Hematopoietic multipotent progenitor cell treated with erythropoietin and hydrocortisone succinate and interleukin-3 and kit ligand, for 6 days (in vitro differentiated cells): ENCODE measurements at regions not wholly inside any gene's neighbourhood (a gene's known extent, or its start where the extent isn't known, plus 50 kb on each side); places are given as distances from the start of the nearest gene placed in this dataset.

ENCODE experiments used
- DNase-seq: peaks from one replicate; pipeline ENCODE4 v3.0.0-alpha.2; 2015

- no peak for DNase-seq
Observed at GRCh38 chr12:45553204-45553603, 176.3 kb upstream of the ARID2 start.

DNA sequence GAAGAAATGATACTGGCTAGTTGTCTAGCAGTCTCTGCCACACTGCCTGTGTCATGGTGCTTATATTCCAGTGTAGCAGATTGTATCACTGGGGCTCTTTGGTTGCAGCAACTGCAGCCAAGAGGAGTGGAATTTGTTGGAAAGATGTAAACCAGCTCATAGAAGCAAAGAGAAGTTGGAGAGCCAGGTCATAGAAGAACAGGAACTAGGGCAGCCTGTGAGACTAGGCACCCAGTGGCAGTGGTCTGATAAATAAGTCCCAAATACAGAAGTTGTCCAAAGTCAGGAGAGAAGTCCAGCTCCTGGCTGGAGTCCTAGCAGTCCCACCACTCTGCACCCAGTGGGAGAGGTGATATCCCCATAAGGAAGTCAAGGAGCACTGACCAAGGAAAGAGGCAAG lies 172.5 kb upstream of the ARID2 start:
- DNase-seq = peak; percentile 28

DNA sequence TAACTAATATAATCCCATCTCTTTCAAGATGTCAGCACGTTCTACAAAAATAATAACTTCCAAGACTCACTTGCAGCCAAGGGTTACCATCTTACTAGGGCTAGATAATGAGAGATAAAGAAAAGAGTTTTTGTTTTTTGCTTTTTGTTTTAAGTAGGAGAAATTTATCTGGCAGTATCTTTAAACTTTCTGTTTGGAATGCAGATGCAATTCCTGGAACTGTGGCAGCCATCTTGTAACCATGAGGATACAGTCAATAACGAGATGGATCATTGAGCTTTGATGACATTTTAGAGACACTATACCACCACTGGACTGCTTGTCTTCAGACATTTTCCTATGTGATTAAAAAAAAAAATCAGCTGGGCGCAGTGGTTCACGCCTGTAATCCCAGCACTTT lies 171.2 kb upstream of the ARID2 start:
- no peak for DNase-seq

- no peak for DNase-seq
Observed at GRCh38 chr12:45559537-45559936, 170.0 kb upstream of the ARID2 start.

DNA sequence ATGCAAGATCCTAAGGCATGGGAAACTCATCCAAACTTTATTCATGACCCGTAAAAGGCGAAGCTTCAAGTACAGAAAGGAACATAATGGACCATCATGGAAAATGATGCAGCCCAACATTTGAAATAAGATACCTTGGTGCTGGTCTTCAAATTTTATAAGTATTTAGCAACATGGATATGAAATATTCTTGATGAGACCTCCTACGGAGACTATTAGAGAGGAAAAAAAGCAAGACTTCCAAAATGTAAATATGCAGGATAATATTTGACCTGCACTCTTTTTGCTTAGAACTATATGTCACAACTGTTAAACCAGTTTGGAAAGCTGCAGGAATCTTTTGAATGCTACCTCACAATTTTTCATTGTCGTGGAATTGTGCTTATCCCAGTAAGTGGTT lies 168.8 kb upstream of the ARID2 start:
- DNase-seq = no peak

DNA sequence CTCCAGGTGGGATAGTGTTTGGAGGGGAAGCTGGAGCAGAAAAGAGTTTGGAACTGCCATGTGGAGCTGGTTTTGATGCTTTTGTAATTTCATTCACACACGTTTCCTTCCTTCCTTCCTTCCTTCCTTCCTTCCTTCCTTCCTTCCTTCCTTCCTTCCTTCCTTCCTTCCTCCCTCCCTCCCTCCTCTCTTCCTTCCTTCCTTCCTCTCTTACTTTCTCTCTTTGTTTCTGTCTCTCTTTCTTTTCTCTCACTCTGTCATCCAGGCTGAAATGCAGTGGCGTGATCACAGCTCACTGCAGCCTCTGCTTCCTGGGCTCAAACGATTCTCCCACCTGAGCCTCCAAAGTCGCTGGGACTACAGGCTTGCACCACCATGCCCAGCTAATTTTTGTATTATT lies 168.0 kb upstream of the ARID2 start:
- no peak for DNase-seq

GRCh38 chr12:45565590-45565989 lies 163.9 kb upstream of the ARID2 start:
- no peak for DNase-seq

GRCh38 chr12:45566257-45566656 lies 163.2 kb upstream of the ARID2 start:
- no peak for DNase-seq

GRCh38 chr12:45568808-45569207 lies 160.7 kb upstream of the ARID2 start:
- DNase-seq = peak; percentile 56

- no peak for DNase-seq
Observed at GRCh38 chr12:45570501-45570900, 159.0 kb upstream of the ARID2 start.

DNA sequence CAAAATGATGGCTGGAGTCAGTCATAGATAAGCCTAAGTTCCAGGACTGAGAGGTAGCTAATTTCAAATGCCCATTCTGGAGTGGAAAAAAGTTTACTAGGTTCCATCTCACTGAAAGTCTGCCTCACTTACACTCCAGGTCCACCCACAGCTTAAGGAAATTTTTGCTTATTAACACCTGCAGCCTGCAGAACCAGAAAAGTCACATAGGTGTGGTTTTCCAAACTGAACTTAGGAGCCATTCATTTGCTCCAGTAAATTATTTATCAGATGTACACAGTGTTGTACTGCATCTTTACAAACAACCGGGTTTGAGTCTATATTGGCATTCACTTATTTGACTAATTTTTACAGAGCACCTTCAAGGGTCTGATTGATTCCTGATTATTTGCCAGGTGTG lies 157.4 kb upstream of the ARID2 start:
- DNase-seq = no peak

DNA sequence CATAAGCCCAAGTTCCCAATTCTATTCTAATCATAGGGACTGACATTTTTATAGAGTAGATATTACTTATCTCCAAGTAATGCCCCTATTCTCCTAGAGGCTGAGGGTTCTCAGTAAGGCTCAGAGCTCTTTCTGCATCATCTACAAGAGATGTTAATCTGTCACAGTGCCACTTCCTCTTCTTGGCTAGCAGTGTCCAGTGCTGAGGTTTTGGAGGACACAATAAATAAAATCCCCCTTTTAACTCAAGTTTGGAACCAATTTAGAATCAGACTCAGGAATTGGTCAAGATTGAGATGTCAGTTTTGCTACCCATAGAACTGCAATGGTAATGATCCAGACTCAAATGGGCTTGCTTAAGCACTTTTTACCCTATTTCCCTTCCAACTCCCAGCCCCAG lies 154.1 kb upstream of the ARID2 start:
- peak; percentile 71 for DNase-seq

DNA sequence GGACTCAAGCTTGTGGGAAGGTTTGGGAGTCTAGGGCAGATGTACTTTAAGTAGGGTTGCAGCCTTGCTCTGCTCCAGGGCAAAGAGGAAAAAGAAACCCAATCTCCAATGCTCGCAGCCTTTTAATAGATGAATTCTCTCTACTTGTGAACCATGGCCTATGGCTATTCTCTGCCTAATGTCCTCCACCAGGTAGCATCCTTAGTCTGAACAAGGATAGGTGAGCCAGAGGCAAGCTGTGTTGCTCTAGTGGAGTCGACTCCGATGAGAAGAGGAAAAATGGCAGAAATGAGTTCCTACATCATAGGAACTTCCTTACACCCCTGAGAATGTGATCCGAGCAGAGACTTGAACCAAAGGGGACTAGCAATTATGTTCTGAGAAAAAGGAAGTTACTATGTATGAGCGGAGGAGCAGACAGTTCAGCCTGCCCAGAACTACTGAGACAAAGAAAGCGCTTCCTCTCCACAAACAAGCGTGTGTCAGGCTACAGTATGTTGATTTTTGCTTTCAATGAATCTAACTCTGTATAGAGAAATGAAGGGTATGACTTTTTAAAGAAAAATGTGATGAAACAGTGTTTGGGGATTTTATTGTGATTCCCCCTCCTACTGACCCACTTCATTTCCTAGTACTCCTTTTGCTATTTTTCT lies 153.6 kb upstream of the ARID2 start:
- DNase-seq = peak; percentile 55

- DNase-seq = no peak
Observed at GRCh38 chr12:45577844-45578399, 151.6 kb upstream of the ARID2 start.

DNA sequence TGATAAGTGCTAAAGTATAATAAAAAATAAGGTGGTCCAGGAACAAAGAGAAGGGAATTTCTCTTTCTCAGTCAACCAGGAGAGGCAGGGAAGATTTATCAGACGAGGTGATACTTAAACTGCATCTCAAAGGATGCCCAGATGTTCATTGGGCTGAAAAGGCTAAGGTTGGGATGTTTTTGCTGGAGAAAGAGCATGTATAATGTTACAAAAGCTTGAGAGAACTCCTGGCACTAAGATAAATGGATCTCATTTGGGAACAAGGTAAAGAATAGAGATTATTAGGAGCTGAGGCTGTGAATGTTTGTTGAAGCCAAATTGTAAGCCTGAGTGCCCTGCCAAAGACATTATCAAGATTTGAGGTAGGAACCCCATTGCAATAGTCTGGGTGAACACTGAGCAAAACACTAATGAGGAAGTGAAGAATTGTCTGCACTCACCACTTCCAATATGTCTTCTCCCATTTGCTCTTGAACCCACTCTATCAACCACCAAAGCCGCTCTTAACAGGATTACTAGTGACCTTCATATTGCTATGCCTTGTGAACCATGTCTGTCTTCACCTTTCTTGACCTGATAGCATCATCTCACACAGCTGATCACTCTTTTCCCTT lies 149.0 kb upstream of the ARID2 start:
- peak; percentile 32 for DNase-seq

DNA sequence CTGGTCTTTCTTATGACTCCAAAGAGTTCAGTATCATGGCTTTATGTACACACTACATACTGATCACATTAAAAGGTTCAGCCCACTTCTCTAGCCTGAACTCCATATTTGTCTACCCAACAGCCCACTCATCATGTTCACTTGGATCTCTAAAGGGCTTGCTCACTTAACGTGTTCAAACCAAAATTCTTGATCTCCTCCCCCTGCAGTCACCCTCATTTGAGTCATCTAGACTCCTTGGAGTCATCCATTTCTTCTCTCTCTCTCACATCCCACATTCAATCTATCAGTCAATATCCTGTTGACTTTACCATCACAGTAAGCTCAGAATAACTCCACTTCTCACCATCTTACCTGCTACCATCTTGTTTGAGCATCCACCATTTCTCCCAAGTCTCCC lies 148.4 kb upstream of the ARID2 start:
- no peak for DNase-seq

DNA sequence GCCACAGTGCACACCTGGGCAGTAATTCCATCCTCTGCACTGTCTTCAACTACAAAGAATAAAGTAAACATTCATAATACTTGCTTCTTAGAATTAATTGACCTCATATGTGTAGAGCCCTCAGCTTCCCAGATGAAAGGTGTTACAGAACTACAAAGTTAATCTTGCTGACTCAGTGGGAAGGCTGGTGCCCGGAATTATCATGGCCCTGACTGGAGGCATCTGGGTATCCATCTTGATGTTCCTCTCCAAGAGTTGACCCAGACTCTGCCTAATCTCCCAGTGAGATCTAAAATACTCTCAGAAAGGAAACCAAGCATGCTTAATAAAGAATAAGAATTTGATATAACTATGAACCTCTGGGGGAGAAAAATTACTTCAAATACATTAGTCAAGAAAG lies 147.0 kb upstream of the ARID2 start:
- DNase-seq = no peak

GRCh38 chr12:45582986-45583659 lies 146.4 kb upstream of the ARID2 start:
- peak; percentile 73 for DNase-seq

- no peak for DNase-seq
Observed at GRCh38 chr12:45584336-45584735, 145.2 kb upstream of the ARID2 start.

DNA sequence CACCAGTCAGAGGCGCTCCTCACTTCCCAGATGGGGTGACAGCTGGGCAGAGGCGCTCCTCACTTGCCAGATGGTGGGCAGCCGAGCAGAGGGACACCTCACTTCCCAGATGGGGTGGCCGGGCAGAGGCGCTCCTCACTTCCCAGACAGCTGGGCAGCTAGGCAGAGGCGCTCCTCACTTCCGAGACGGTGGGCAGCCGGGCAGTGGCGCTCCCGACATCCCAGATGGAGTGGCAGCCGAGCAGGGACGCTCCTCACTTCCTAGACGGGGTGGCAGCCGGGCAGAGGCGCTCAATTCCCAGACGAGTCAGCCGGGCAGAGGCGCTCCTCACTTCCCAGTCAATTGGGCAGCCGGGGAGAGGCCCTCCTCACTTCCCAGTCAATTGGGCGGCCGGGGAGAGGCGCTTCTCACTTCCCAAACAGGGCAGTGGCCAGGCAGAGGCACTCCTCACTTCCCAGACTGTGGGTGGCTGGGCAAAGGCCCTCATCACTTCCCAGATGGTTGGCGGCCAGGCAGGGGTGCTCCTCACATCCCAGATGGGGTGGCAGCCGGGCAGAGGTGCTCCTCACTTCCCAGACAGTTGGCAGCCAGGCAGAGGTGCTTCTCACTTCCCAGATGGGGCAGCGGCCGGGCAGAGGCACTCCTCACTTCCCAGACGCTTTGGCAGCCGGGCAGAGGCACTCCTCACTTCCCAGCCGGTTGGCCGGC lies 143.8 kb upstream of the ARID2 start:
- no peak for DNase-seq

DNA sequence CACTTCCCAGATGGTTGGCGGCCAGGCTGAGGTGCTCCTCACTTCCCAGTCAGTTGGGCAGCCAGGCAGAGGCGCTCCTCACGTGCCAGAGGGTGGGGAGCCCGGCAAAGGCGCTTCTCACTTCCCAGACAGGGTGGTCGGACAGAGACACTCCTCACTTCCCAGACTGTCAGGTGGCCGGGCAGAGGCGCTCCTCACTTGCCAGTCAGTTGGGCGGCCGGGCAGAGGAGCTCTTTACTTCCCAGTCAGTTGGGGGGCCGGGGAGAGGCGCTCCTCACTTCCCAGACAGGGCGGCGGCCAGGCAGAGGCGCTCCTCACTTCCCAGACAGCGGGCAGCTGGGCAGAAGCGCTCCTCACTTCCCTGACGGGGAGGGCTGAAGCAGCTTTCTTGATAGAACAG lies 143.0 kb upstream of the ARID2 start:
- DNase-seq = no peak

DNA sequence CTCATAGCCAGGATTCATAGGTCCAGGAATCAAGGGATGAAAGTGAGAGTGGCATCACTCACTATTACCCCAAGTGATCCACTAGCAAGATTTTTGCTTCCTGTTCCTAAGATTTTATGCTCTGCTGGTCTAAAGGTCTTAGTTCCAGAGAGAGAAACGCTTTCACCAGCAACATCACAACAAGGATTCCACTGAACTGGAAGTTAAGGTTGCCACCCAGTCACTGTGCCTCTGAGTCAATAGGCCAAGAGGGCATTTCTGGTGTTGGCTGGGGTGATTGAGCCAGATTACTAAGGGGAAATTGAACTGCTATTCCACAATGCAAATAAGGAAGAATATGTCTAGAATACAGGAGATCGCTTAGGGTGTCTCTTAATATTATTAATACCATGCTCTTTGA lies 142.5 kb upstream of the ARID2 start:
- no peak for DNase-seq

DNA sequence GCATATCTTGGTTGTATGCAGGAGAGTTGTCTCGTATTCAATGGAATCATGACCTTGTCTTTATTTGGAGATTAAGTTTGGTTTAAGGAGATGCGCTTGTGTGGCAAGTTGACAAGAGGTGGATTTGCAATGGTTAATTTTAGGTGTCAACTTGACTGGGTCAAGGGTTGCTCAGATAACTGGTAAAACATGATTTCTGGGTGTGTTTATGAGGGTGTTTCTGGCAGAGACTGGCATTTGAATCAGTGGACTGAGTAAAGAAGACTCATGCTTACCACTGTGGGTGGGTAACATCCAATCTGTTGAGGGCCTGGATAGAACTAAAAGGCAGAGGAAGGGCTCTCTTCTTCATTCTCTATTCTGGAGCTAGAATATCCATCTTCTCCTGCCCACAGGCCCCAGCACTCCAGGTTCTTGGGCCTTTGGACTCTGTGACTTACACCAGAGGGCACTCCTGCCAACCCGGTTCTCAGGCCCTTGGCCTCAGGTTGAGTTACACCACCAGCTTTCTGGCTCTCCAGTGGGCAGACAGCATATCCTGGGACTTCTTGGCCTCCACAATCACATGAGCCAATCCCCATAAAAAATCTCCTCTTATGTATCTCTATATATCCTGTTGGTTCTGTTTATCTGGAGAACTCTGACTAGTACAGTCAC lies 141.5 kb upstream of the ARID2 start:
- DNase-seq = no peak
